Tibial nerve (tissue), 4 donors: ENCODE measurements at regions not wholly inside any gene's neighbourhood (a gene's known extent, or its start where the extent isn't known, plus 50 kb on each side); places are given as distances from the start of the nearest gene placed in this dataset.

Experiments
- DNase-seq, 2 donors: peaks; one replicate each; pipeline ENCODE4 v3.0.0-alpha.2; 2019; ENCODE audit warnings: low spot score in 2 of 2
- H3K27ac ChIP-seq, 4 donors: fragments of 200-600 bp; sonication (generic) in 3 of 4; one replicate each; pipeline ENCODE4 v1.5.1; 2017 to 2019; ENCODE audit warnings: mild to moderate bottlenecking in 1 of 4
- H3K27me3 ChIP-seq, 2 donors: fragments of 200-600 bp; sonication (generic) in 1 of 2; one replicate each; pipeline versions ENCODE4 v1.5.1 to v1.6.0; 2017 to 2019
- H3K36me3 ChIP-seq, 3 donors: fragments of 200-600 bp; sonication (generic); one replicate each; pipeline ENCODE4 v1.5.1; 2018 to 2019
- H3K4me1 ChIP-seq, 4 donors: fragments of 200-600 bp; sonication (generic) in 3 of 4; one replicate each; pipeline ENCODE4 v1.5.1; 2017 to 2019
- H3K4me3 ChIP-seq, 4 donors: fragments of 200-600 bp; sonication (generic) in 3 of 4; one replicate each; pipeline ENCODE4 v1.5.1; 2017 to 2019; ENCODE audit warnings: mild to moderate bottlenecking in 1 of 4, moderate library complexity in 1 of 4
- H3K9me3 ChIP-seq, 4 donors: fragments of 200-600 bp; sonication (generic) in 3 of 4; one replicate each; pipeline ENCODE4 v1.5.1; 2017 to 2019
- EP300 ChIP-seq, 2 donors: sonication (generic); formaldehyde crosslinking; IDR thresholded peaks; one replicate each; pipeline ENCODE4 v1.6.1; 2017; ENCODE audit warnings: antibody characterized with exemption in 2 of 2, mild to moderate bottlenecking in 1 of 2
- POLR2A ChIP-seq, 2 donors: fragments of 450-650 bp; IDR thresholded peaks; one replicate each; pipeline ENCODE4 v1.6.1; 2017; ENCODE audit warnings: antibody characterized with exemption in 2 of 2, mild to moderate bottlenecking in 2 of 2, moderate library complexity in 2 of 2
- WGBS, 2 donors: methylation state at CpG; one replicate each; pipeline ENCODE4 v1.1.5; 2018; 5-methylcytosine and 5-hydroxymethylcytosine counted together
- TF ChIP-seq, protein P1 (sequence below), 5 experiments: fragments of 200-600 bp in 3 of 5; fragments of 450-650 bp in 2 of 5; sonication (generic) in 3 of 5; IDR thresholded peaks; one replicate each; pipeline ENCODE4 v1.5.1; 2016 to 2019; ENCODE audit warnings: antibody characterized with exemption in 5 of 5, mild to moderate bottlenecking in 3 of 5, moderate library complexity in 2 of 5

DNA sequence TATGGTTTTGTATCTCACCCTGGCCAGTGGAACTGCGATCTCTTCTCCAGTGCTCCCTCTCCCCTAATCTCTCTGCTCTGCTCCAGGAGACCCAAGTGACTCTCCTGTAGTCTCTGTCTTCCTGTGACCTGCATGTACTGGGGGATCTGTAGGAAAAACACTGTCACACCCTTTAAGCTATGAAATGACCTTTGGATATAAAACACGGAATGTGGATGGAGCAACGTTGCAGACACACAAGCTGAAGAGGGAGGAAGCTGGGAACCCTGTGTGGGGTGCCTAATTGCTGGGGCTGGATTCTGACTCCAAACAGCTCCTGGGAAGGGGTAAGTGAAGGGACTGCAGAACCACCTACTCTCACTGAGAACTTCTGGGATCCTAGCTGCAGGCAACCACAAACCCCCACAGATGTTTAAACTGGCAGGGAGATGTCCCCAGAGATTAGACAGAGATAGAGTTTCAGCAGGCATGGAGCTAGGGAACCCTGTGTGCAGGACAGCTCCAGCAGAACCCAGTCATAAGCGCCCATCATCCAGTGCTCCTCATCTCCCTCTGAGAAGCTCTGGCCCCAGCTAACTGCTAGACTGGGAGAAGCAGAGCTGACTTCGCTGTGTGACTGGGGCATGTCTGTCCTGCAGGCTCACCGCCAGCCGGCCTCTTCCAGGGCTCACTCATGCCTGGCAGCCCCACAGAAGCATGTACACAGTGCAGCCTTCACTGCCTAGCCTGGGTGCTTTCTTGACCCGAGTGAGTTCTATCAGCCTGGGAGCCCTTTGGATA lies 482.7 kb upstream of the SETBP1 start:
- 69 to 76% methylated on average over 5 to 6 of the region's 8 CpGs for WGBS, 2 donors
- no peak for DNase-seq
- TF ChIP-seq EP300 (IDR thresholded peaks at IDR 0.05) = no peak
- TF ChIP-seq POLR2A (IDR thresholded peaks at IDR 0.05) = no peak
- TF ChIP-seq, protein P1, sequence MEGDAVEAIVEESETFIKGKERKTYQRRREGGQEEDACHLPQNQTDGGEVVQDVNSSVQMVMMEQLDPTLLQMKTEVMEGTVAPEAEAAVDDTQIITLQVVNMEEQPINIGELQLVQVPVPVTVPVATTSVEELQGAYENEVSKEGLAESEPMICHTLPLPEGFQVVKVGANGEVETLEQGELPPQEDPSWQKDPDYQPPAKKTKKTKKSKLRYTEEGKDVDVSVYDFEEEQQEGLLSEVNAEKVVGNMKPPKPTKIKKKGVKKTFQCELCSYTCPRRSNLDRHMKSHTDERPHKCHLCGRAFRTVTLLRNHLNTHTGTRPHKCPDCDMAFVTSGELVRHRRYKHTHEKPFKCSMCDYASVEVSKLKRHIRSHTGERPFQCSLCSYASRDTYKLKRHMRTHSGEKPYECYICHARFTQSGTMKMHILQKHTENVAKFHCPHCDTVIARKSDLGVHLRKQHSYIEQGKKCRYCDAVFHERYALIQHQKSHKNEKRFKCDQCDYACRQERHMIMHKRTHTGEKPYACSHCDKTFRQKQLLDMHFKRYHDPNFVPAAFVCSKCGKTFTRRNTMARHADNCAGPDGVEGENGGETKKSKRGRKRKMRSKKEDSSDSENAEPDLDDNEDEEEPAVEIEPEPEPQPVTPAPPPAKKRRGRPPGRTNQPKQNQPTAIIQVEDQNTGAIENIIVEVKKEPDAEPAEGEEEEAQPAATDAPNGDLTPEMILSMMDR (IDR thresholded peaks at IDR 0.05) = no peak
- Histone ChIP-seq H3K4me1 (no peaks in the 10 kb centered on the region), H3K27me3 (no peaks in the 10 kb centered on the region), H3K36me3 (no peaks in the 10 kb centered on the region), H3K9me3 (no peaks in the 10 kb centered on the region), H3K4me3 (no peak overlapping the region), H3K27ac (no peak overlapping the region)

DNA sequence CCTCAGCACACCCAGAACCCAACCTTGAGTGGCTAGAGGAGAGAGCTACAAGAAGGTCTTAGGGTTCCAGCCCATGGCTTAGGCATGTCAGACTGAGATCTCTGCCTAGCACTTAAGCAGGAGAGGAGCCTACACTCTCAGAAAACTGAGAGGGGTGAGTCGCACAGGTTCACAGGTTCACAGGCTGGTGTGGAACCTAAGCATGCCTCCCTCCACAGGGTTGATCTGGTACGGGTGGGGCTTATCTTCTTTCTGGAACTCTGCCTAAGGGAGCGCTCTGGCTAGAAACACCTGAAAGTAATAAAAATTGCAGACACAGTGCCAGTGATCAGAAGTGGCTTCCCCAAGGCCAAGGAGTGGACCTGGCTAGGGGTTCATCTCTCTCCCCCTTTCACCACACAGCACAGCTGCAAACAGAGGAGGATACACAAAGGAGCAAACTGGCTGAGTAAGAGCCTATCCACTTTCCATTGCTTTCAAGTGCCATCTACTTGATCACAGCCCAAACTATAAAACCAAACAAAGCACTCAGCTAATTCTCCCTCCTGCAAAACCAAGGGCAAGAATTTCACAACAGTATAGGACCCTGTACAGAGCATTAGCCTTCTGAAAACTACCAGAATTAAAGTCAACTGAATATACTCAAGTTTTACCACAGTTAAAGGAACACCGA lies 481.9 kb upstream of the SETBP1 start:
- Histone ChIP-seq H3K27me3 (no peaks in the 10 kb centered on the region), H3K36me3 (no peaks in the 10 kb centered on the region), H3K9me3 (no peaks in the 10 kb centered on the region), H3K4me3 (no peak overlapping the region), H3K27ac (no peak overlapping the region), H3K4me1 (no peaks in the 10 kb centered on the region)
- no peak for DNase-seq
- no peak for TF ChIP-seq EP300 (IDR thresholded peaks at IDR 0.05)
- TF ChIP-seq, protein P1 (IDR thresholded peaks at IDR 0.05) = no peak
- TF ChIP-seq POLR2A (IDR thresholded peaks at IDR 0.05) = no peak
- WGBS, 2 donors = 84 to 91% methylated on average over 4 of the region's 4 CpGs

DNA sequence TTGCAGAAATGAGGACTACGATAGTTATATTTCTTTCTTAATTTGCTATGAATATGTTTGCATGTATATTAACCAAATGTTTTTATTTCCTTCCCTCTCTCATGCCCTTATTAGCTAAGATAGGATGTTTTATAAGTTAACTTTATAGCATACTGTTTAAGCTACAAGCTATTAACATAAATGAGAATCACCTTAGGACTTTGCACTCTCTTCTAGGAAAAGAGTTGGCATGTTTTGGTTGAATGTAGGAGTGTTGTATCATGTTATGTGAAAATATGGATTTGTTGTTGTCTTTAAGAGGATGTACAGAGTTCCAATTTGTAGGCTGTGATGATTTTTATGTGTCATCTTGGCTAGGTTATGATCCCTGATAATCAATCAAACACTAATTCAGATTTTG lies 467.4 kb upstream of the SETBP1 start:
- Histone ChIP-seq H3K4me3 (no peak overlapping the region), H3K36me3 (no peaks in the 10 kb centered on the region), H3K9me3 (no peaks in the 10 kb centered on the region), H3K27ac (no peak overlapping the region), H3K27me3 (no peaks in the 10 kb centered on the region), H3K4me1 (no peaks in the 10 kb centered on the region)
- no peak for DNase-seq
- WGBS, 2 donors = 87 to 88% methylated on average over 1 of the region's 1 CpG
- no peak for TF ChIP-seq EP300 (IDR thresholded peaks at IDR 0.05)
- TF ChIP-seq, protein P1 (IDR thresholded peaks at IDR 0.05) = no peak
- TF ChIP-seq POLR2A (IDR thresholded peaks at IDR 0.05) = no peak

DNA sequence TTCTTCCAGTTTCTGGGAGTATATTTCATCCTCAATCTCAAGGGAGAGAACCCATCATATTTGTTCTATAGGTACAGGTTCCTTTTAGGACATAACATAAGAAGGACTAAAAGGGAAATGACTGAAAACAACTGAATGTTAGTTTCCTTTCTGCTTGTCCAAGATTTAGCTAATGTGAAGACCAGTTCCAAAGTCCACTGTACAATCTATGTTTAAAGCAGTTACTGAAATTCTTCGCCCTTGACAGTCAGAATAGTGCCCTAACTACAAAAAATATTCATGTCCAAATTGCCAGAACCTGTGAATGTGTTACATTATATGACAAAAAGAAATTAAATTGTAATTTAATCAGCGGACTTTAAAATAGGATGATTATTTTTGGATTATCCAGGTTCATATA lies 466.3 kb upstream of the SETBP1 start:
- TF ChIP-seq, protein P1 (IDR thresholded peaks at IDR 0.05) = no peak
- TF ChIP-seq POLR2A (IDR thresholded peaks at IDR 0.05) (no peak), EP300 (IDR thresholded peaks at IDR 0.05) (no peak)

DNA sequence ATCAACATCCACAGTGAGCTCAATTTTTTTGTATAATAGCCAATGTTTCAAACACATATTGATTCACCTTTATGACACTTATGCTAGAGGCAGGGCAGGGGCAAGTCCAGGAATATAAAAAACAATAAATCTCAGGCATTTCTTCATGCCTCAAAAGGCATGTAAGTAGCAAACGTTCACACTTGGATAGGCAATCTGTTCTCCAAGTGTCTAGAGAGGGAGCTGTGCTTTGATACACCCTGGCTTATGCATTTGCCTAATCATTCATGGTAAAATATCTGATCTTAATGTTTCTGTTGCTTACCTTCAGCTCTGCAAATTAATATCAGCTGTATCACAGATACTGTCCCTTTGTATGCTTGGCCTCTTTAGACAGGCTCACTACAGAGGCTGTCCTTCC lies 464.5 kb upstream of the SETBP1 start:
- H3K27ac ChIP-seq = no peak overlapping the region
- no peaks in the 10 kb centered on the region for H3K27me3 ChIP-seq
- H3K36me3 ChIP-seq = no peaks in the 10 kb centered on the region
- TF ChIP-seq EP300 (IDR thresholded peaks at IDR 0.05) (no peak), POLR2A (IDR thresholded peaks at IDR 0.05) (no peak)
- TF ChIP-seq, protein P1 (IDR thresholded peaks at IDR 0.05) = no peak
- no peaks in the 10 kb centered on the region for H3K9me3 ChIP-seq
- H3K4me3 ChIP-seq = no peak overlapping the region
- 48 to 61% methylated on average over 1 of the region's 1 CpG for WGBS, 2 donors
- H3K4me1 ChIP-seq = no peaks in the 10 kb centered on the region
- no peak for DNase-seq

More for the DNA sequence above, 466.3 kb upstream of the SETBP1 start:
- Histone ChIP-seq H3K27me3 (no peaks in the 10 kb centered on the region), H3K4me1 (no peaks in the 10 kb centered on the region), H3K4me3 (no peak overlapping the region), H3K9me3 (no peaks in the 10 kb centered on the region), H3K36me3 (no peaks in the 10 kb centered on the region), H3K27ac (no peak overlapping the region)
- 89 to 93% methylated on average over 2 of the region's 2 CpGs for WGBS, 2 donors
- DNase-seq = no peak
